Stomach (tissue), 4 donors: ENCODE measurements at regions not wholly inside any gene's neighbourhood (a gene's known extent, or its start where the extent isn't known, plus 50 kb on each side); places are given as distances from the start of the nearest gene placed in this dataset.

Experiments
- CTCF ChIP-seq, 7 experiments: fragments of 450-650 bp in 4 of 7; fragments of 200-600 bp in 3 of 7; sonication (generic) in 3 of 7; IDR thresholded peaks; one replicate each; pipeline ENCODE4 v1.5.1; 2016 to 2019; ENCODE audit warnings: antibody characterized with exemption in 7 of 7, control low read depth in 2 of 7, mild to moderate bottlenecking in 1 of 7
- POLR2A ChIP-seq, 4 donors: fragments of 450-650 bp; IDR thresholded peaks; one replicate each; pipeline ENCODE4 v1.6.1; 2016; ENCODE audit warnings: antibody characterized with exemption in 4 of 4, control low read depth in 2 of 4, mild to moderate bottlenecking in 1 of 4, moderate library complexity in 1 of 4

DNA sequence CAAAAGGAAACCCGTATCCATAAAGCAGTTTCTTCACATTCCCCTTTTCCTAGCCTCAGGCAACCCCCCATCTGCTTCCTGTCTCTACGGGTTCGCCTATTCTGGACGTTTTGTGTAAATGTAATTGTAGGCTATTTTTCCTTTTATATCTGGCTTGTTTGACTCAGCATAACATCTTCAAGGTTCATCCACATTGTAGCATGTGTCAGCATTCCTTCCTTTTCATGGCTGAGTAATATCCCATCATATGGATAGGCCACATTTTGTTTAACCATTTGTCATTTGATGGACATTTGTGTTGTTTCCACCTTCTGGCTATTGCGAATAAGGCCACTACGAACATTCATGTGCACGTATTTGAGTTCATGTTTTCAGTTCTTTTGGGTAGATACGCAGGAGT, 54.6 kb downstream of the FOXL1 start:
- TF ChIP-seq CTCF (IDR thresholded peaks at IDR 0.05) (no peak), POLR2A (IDR thresholded peaks at IDR 0.05) (no peak)
